H9 (cell line): ENCODE measurements at regions not wholly inside any gene's neighbourhood (a gene's known extent, or its start where the extent isn't known, plus 50 kb on each side); places are given as distances from the start of the nearest gene placed in this dataset.

ENCODE experiments used
- DNase-seq: peaks from one replicate; pipeline ENCODE4 v3.0.0-alpha.2; 2017
- H2AFZ ChIP-seq: one replicate; pipeline ENCODE4 v1.6.1; 2013; ENCODE audit warnings: mild to moderate bottlenecking, low read length, control low read depth, moderate library complexity
- H2AK5ac ChIP-seq: 2 replicates; pipeline ENCODE4 v1.6.1; 2013; ENCODE audit warnings: low read length, control low read depth, mixed read lengths; ENCODE audit not compliant: insufficient read length
- H2BK120ac ChIP-seq: one replicate; pipeline ENCODE4 v1.6.1; 2013; ENCODE audit warnings: low read depth, mild to moderate bottlenecking, low read length, control low read depth, inconsistent platforms; ENCODE audit not compliant: poor library complexity, severe bottlenecking
- H2BK12ac ChIP-seq: 2 replicates; pipeline ENCODE4 v1.6.1; 2013; ENCODE audit warnings: low read length, control low read depth, mixed read lengths, low read depth; ENCODE audit not compliant: insufficient read length
- H2BK15ac ChIP-seq: 2 replicates; pipeline ENCODE4 v1.6.1; 2013; ENCODE audit warnings: low read depth, low read length, control low read depth
- H2BK20ac ChIP-seq: one replicate; pipeline ENCODE4 v1.6.1; 2013; ENCODE audit warnings: low read depth, mild to moderate bottlenecking, low read length, control low read depth, inconsistent platforms; ENCODE audit not compliant: poor library complexity, severe bottlenecking
- H2BK5ac ChIP-seq: 2 replicates; pipeline ENCODE4 v1.6.1; 2013; ENCODE audit warnings: low read length, control low read depth, mixed read lengths; ENCODE audit not compliant: insufficient read length
- H3K14ac ChIP-seq: 2 replicates; pipeline ENCODE4 v1.6.1; 2013; ENCODE audit warnings: low read length, control low read depth; ENCODE audit not compliant: insufficient read depth
- H3K18ac ChIP-seq: 2 replicates; pipeline ENCODE4 v1.6.1; 2013; ENCODE audit warnings: low read depth, mild to moderate bottlenecking, mixed read lengths, low read length, control low read depth; ENCODE audit not compliant: insufficient read length
- H3K23ac ChIP-seq: 2 replicates; pipeline ENCODE4 v1.6.1; 2013; ENCODE audit warnings: low read length, control low read depth, mixed read lengths, low read depth; ENCODE audit not compliant: insufficient read length
- H3K23me2 ChIP-seq: 2 replicates; pipeline ENCODE4 v1.6.1; 2013; ENCODE audit warnings: low read depth, mild to moderate bottlenecking, mixed read lengths, low read length, control low read depth; ENCODE audit not compliant: insufficient read length, poor library complexity, severe bottlenecking
- H3K27ac ChIP-seq: 2 replicates; pipeline ENCODE4 v1.5.1; 2013; ENCODE audit warnings: low read length, control low read depth, mixed read lengths, low read depth; ENCODE audit not compliant: insufficient read length
- H3K27me3 ChIP-seq: 2 replicates; pipeline ENCODE4 v1.6.1; 2013; ENCODE audit warnings: low read length, control low read depth, inconsistent platforms; ENCODE audit not compliant: insufficient read depth
- H3K4ac ChIP-seq: 2 replicates; pipeline ENCODE4 v1.6.1; 2013; ENCODE audit warnings: low read depth, mild to moderate bottlenecking, control low read depth, inconsistent platforms, low read length, moderate library complexity
- H3K4me1 ChIP-seq: 2 replicates; pipeline ENCODE4 v1.6.1; 2013; ENCODE audit warnings: low read length, control low read depth, inconsistent platforms; ENCODE audit not compliant: insufficient read depth
- H3K4me2 ChIP-seq: 2 replicates; pipeline ENCODE4 v1.6.1; 2013; ENCODE audit warnings: low read length, control low read depth, mixed read lengths; ENCODE audit not compliant: insufficient read length, insufficient read depth
- H3K56ac ChIP-seq: 2 replicates; pipeline ENCODE4 v1.6.1; 2013; ENCODE audit warnings: low read depth, mild to moderate bottlenecking, mixed read lengths, low read length, control low read depth; ENCODE audit not compliant: insufficient read length
- H3K79me1 ChIP-seq: 2 replicates; pipeline ENCODE4 v1.6.1; 2013; ENCODE audit warnings: low read depth, mild to moderate bottlenecking, moderate library complexity, low read length, control low read depth, inconsistent platforms; ENCODE audit not compliant: insufficient read depth, poor library complexity, severe bottlenecking
- H3K79me2 ChIP-seq: 2 replicates; pipeline ENCODE4 v1.6.1; 2013; ENCODE audit warnings: low read length, control low read depth, inconsistent platforms; ENCODE audit not compliant: insufficient read depth
- H3K9ac ChIP-seq: 2 replicates; pipeline ENCODE4 v1.6.1; 2013; ENCODE audit warnings: low read length, control low read depth, mixed read lengths; ENCODE audit not compliant: insufficient read length; ENCODE audit errors: extremely low read depth
- H3K9me3 ChIP-seq: one replicate; pipeline ENCODE4 v1.6.1; 2013; ENCODE audit warnings: low read depth, low read length, inconsistent platforms; ENCODE audit not compliant: control insufficient read depth
- H3T11ph ChIP-seq: one replicate; pipeline ENCODE4 v1.6.1; 2013; ENCODE audit warnings: mild to moderate bottlenecking, low read length, control low read depth, inconsistent platforms
- H4K20me1 ChIP-seq: one replicate; pipeline ENCODE4 v1.6.1; 2013; ENCODE audit not compliant: control insufficient read depth, insufficient read length, insufficient read depth
- H4K5ac ChIP-seq: 2 replicates; pipeline ENCODE4 v1.6.1; 2013; ENCODE audit warnings: low read depth, mild to moderate bottlenecking, mixed read lengths, low read length, control low read depth; ENCODE audit not compliant: insufficient read length
- H4K8ac ChIP-seq: replicated peaks from 2 replicates; pipeline ENCODE4 v1.6.1; 2013; ENCODE audit warnings: low read length, control low read depth, mixed read lengths, low read depth; ENCODE audit not compliant: insufficient read length
- H4K91ac ChIP-seq: 2 replicates; pipeline ENCODE4 v1.6.1; 2013; ENCODE audit warnings: low read depth, mild to moderate bottlenecking, moderate library complexity, mixed read lengths, low read length, control low read depth; ENCODE audit not compliant: insufficient read length
- H3K27ac Mint-ChIP-seq, 3 experiments: 2 replicates in 2 of 3; 3 replicates in 1 of 3; pipeline ENCODE4 v1.8.0; 2020 to 2021; ENCODE audit warnings: mixed read lengths in 3 of 3, mild to moderate bottlenecking in 1 of 3, moderate library complexity in 1 of 3
- H3K27me3 Mint-ChIP-seq: 2 replicates; pipeline ENCODE4 v1.8.0; 2021; ENCODE audit warnings: low read depth, mild to moderate bottlenecking, moderate library complexity, mixed read lengths
- H3K36me3 Mint-ChIP-seq, 3 experiments: 2 replicates in 2 of 3; 3 replicates in 1 of 3; pipeline ENCODE4 v1.8.0; 2020 to 2021; ENCODE audit warnings: low read depth in 3 of 3, mixed read lengths in 3 of 3; ENCODE audit not compliant: insufficient read depth in 1 of 3
- H3K4me1 Mint-ChIP-seq, 2 experiments: 2 replicates each; pipeline ENCODE4 v1.8.0; 2020; ENCODE audit warnings: mixed read lengths in 2 of 2
- H3K4me3 Mint-ChIP-seq, 2 experiments: 2 replicates in 1 of 2; 3 replicates in 1 of 2; pipeline ENCODE4 v1.8.0; 2020 to 2021; ENCODE audit warnings: mild to moderate bottlenecking in 2 of 2, mixed read lengths in 2 of 2, moderate library complexity in 1 of 2
- H3K9me3 Mint-ChIP-seq, 2 experiments: 2 replicates in 1 of 2; 3 replicates in 1 of 2; pipeline ENCODE4 v1.8.0; 2020; ENCODE audit warnings: mild to moderate bottlenecking in 2 of 2, mixed read lengths in 2 of 2, moderate library complexity in 1 of 2
- CTCF ChIP-seq: fragments of 200-600 bp; sonication (generic); conservative IDR thresholded peaks from 3 replicates; pipeline ENCODE4 v1.8.0; 2021; ENCODE audit warnings: antibody characterized with exemption, mild to moderate bottlenecking
- WGBS: extraction: QIAGEN DNeasy Blood & Tissue Kit; methylation state at CpG from one replicate; pipeline ENCODE4 v1.1.7; 2013; ENCODE audit warnings: missing lambda C conversion rate, low lambda C conversion rate, mixed read lengths; ENCODE audit not compliant: insufficient read length; ENCODE audit errors: extremely low coverage; 5-methylcytosine and 5-hydroxymethylcytosine counted together

GRCh38 chr17:70238646-70239045 lies 69.3 kb downstream of the KCNJ2 start:
- Histone ChIP-seq H2AFZ (no peak overlapping the region), H2AK5ac (no peak overlapping the region), H3K27me3 (no peaks in the 10 kb centered on the region), H2BK5ac (no peak overlapping the region), H3K79me2 (no peaks in the 10 kb centered on the region), H3K9ac (no peak overlapping the region), H3K4me1 (no peaks in the 10 kb centered on the region), H2BK15ac (no peak overlapping the region), H3K23ac (no peak overlapping the region), H3K79me1 (no peaks in the 10 kb centered on the region), H3K18ac (no peak overlapping the region), H4K91ac (no peak overlapping the region), H4K5ac (no peak overlapping the region), H3K27ac (no peak overlapping the region), H3T11ph (no peak overlapping the region), H3K23me2 (no peaks in the 10 kb centered on the region), H2BK120ac (no peak overlapping the region), H3K9me3 (no peaks in the 10 kb centered on the region), H2BK12ac (no peak overlapping the region), H3K4me2 (no peak overlapping the region), H3K4ac (no peak overlapping the region), H3K56ac (no peak overlapping the region), H3K14ac (no peak overlapping the region), H4K8ac (no peak overlapping the region), H2BK20ac (no peak overlapping the region), H4K20me1 (no peaks in the 10 kb centered on the region)
- no peak overlapping the region for H3K4me3 Mint-ChIP-seq
- TF ChIP-seq CTCF, result no peak
- no CpG with 5 or more reads among the region's 4 CpGs for WGBS
- no peaks in the 10 kb centered on the region for H3K4me1 Mint-ChIP-seq
- no peak overlapping the region for H3K27ac Mint-ChIP-seq
- H3K36me3 Mint-ChIP-seq, result peaks cover 0 to 4% (median 0%) of the 10 kb centered on the region in 3 experiments; a peak in 4 of 7 replicates
- no peaks in the 10 kb centered on the region for H3K27me3 Mint-ChIP-seq
- no peak for DNase-seq
- H3K9me3 Mint-ChIP-seq, result peaks cover 0 to 3% of the 10 kb centered on the region in 2 experiments; a peak in 3 of 5 replicates
